ENCODE measurements at regions not wholly inside any gene's neighbourhood (a gene's known extent, or its start where the extent isn't known, plus 50 kb on each side); places are given as distances from the start of the nearest gene placed in this dataset.

DNA sequence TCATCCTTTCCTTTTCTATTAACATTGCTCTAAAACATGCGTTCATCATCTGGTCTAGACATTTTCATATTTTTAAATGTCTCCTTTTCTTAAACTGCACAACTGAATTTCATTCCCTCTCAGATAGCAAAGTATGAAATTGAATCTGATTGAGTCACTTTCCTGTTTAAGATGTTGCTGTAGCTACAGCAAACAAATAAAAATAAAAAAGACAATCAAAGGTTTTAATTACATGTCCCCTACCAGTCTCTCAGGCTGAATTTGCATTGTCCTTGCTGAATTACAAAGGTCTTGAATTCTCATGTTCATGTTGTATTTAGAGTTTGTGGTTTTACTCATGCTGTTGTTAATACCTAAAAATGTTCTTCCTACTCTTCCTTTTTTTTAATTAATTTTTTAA is 537.9 kb upstream of the LRATD1 start (continued):
- no peak for TF ChIP-seq CHD7 (IDR thresholded peaks at IDR 0.05; ENCODE audit: insufficient replicate concordance, low read length)
- TF ChIP-seq JUND (IDR thresholded peaks at IDR 0.05; ENCODE audit: low read length): no peak
- TF ChIP-seq ASH2L (IDR thresholded peaks at IDR 0.05; ENCODE audit: low read length): no peak

All from H1 (cell line).